Muscle layer of colon (tissue), 2 donors: ENCODE measurements at regions not wholly inside any gene's neighbourhood (a gene's known extent, or its start where the extent isn't known, plus 50 kb on each side); places are given as distances from the start of the nearest gene placed in this dataset.

Experiments
- H3K27ac ChIP-seq: one replicate; pipeline ENCODE4 v1.7.0; 2013; ENCODE audit warnings: low read depth, mild to moderate bottlenecking, low read length, moderate library complexity
- H3K27me3 ChIP-seq, 2 donors: one replicate each; pipeline ENCODE4 v1.7.0; 2013; ENCODE audit warnings: low read length in 2 of 2, mild to moderate bottlenecking in 2 of 2; ENCODE audit not compliant: insufficient read depth in 2 of 2, control insufficient read depth in 1 of 2
- H3K36me3 ChIP-seq: one replicate; pipeline ENCODE4 v1.7.0; 2013; ENCODE audit warnings: mild to moderate bottlenecking, low read length; ENCODE audit not compliant: insufficient read depth
- H3K4me1 ChIP-seq: one replicate; pipeline ENCODE4 v1.7.0; 2013; ENCODE audit warnings: mild to moderate bottlenecking, low read length; ENCODE audit not compliant: insufficient read depth
- H3K4me3 ChIP-seq, 2 donors: one replicate each; pipeline ENCODE4 v1.7.0; 2013; ENCODE audit warnings: low read length in 2 of 2, low read depth in 1 of 2, mild to moderate bottlenecking in 1 of 2, moderate library complexity in 1 of 2
- H3K9ac ChIP-seq: one replicate; pipeline ENCODE4 v1.7.0; 2013; ENCODE audit warnings: low read length
- H3K9me3 ChIP-seq: one replicate; pipeline ENCODE4 v1.7.0; 2013; ENCODE audit warnings: mild to moderate bottlenecking, low read length
- donor health status: abdominal sarcoma.
- donor health status: Adenocarcinoma of cecum.

- Histone ChIP-seq H3K4me1 (peaks cover 14% of the 10 kb centered on the region), H3K4me3 (no peak overlapping the region), H3K36me3 (no peaks in the 10 kb centered on the region), H3K9me3 (no peaks in the 10 kb centered on the region), H3K27me3 (no peaks in the 10 kb centered on the region), H3K27ac (no peak overlapping the region), H3K9ac (no peak overlapping the region)
Measured at GRCh38 chr1:172960454-172961208, 90.1 kb downstream of the TNFSF18 start.

- H3K9ac ChIP-seq, result no peak overlapping the region
- no peaks in the 10 kb centered on the region for H3K36me3 ChIP-seq
- H3K9me3 ChIP-seq, result no peaks in the 10 kb centered on the region
- no peak overlapping the region for H3K4me3 ChIP-seq
- H3K27me3 ChIP-seq, result no peaks in the 10 kb centered on the region
- H3K4me1 ChIP-seq, result peaks cover 11% of the 10 kb centered on the region
- no peak overlapping the region for H3K27ac ChIP-seq
Measured at GRCh38 chr1:172964864-172965263, 85.9 kb downstream of the TNFSF18 start.

- H3K27me3 ChIP-seq, result no peaks in the 10 kb centered on the region
- H3K9me3 ChIP-seq, result no peaks in the 10 kb centered on the region
- peaks cover 11% of the 10 kb centered on the region for H3K4me1 ChIP-seq
- H3K27ac ChIP-seq, result no peak overlapping the region
- H3K9ac ChIP-seq, result no peak overlapping the region
- no peaks in the 10 kb centered on the region for H3K36me3 ChIP-seq
- no peak overlapping the region for H3K4me3 ChIP-seq
Measured at GRCh38 chr1:172966844-172967540, 83.7 kb downstream of the TNFSF18 start.

GRCh38 chr1:172967936-172968335, 82.8 kb downstream of the TNFSF18 start:
- Histone ChIP-seq H3K9me3 (no peaks in the 10 kb centered on the region), H3K36me3 (no peaks in the 10 kb centered on the region), H3K27me3 (no peaks in the 10 kb centered on the region), H3K27ac (no peak overlapping the region), H3K4me3 (no peak overlapping the region), H3K4me1 (peaks cover 11% of the 10 kb centered on the region), H3K9ac (no peak overlapping the region)

GRCh38 chr1:172969611-172970010, 81.1 kb downstream of the TNFSF18 start:
- no peak overlapping the region for H3K27ac ChIP-seq

GRCh38 chr1:172970186-172970585, 80.6 kb downstream of the TNFSF18 start:
- Histone ChIP-seq H3K27ac (no peak overlapping the region), H3K27me3 (no peaks in the 10 kb centered on the region), H3K36me3 (no peaks in the 10 kb centered on the region), H3K4me3 (no peak overlapping the region), H3K4me1 (peaks cover 5% of the 10 kb centered on the region), H3K9me3 (no peaks in the 10 kb centered on the region), H3K9ac (no peak overlapping the region)

More at GRCh38 chr1:172969611-172970010, 81.1 kb downstream of the TNFSF18 start:
- Histone ChIP-seq H3K9me3 (no peaks in the 10 kb centered on the region), H3K4me3 (no peak overlapping the region), H3K4me1 (peaks cover 11% of the 10 kb centered on the region), H3K27me3 (no peaks in the 10 kb centered on the region), H3K36me3 (no peaks in the 10 kb centered on the region), H3K9ac (no peak overlapping the region)

- H3K4me1 ChIP-seq, result no peaks in the 10 kb centered on the region
- H3K4me3 ChIP-seq, result no peak overlapping the region
- no peak overlapping the region for H3K9ac ChIP-seq
- H3K27ac ChIP-seq, result no peak overlapping the region
- no peaks in the 10 kb centered on the region for H3K27me3 ChIP-seq
- H3K36me3 ChIP-seq, result no peaks in the 10 kb centered on the region
- H3K9me3 ChIP-seq, result no peaks in the 10 kb centered on the region
Measured at GRCh38 chr1:172971241-172971640, 79.5 kb downstream of the TNFSF18 start.

GRCh38 chr1:172972258-172972657, 78.5 kb downstream of the TNFSF18 start:
- no peaks in the 10 kb centered on the region for H3K36me3 ChIP-seq
- H3K4me1 ChIP-seq, result no peaks in the 10 kb centered on the region
- H3K27ac ChIP-seq, result no peak overlapping the region
- H3K9me3 ChIP-seq, result no peaks in the 10 kb centered on the region
- no peak overlapping the region for H3K9ac ChIP-seq
- no peak overlapping the region for H3K4me3 ChIP-seq
- H3K27me3 ChIP-seq, result no peaks in the 10 kb centered on the region

GRCh38 chr1:172973424-172973823, 77.3 kb downstream of the TNFSF18 start:
- H3K4me1 ChIP-seq, result no peaks in the 10 kb centered on the region
- H3K36me3 ChIP-seq, result no peaks in the 10 kb centered on the region
- no peak overlapping the region for H3K4me3 ChIP-seq
- no peaks in the 10 kb centered on the region for H3K27me3 ChIP-seq
- no peak overlapping the region for H3K27ac ChIP-seq
- H3K9ac ChIP-seq, result no peak overlapping the region
- H3K9me3 ChIP-seq, result no peaks in the 10 kb centered on the region

- Histone ChIP-seq H3K9ac (no peak overlapping the region), H3K27ac (no peak overlapping the region), H3K36me3 (no peaks in the 10 kb centered on the region), H3K9me3 (no peaks in the 10 kb centered on the region), H3K4me3 (no peak overlapping the region), H3K4me1 (no peaks in the 10 kb centered on the region), H3K27me3 (no peaks in the 10 kb centered on the region)
Measured at GRCh38 chr1:172976222-172977041, 74.3 kb downstream of the TNFSF18 start.

- no peak overlapping the region for H3K9ac ChIP-seq
- H3K36me3 ChIP-seq, result no peaks in the 10 kb centered on the region
- no peak overlapping the region for H3K27ac ChIP-seq
- H3K4me1 ChIP-seq, result no peaks in the 10 kb centered on the region
- H3K9me3 ChIP-seq, result no peaks in the 10 kb centered on the region
- H3K4me3 ChIP-seq, result no peak overlapping the region
- H3K27me3 ChIP-seq, result no peaks in the 10 kb centered on the region
Measured at GRCh38 chr1:172977296-172978017, 73.3 kb downstream of the TNFSF18 start.
